ENCODE measurements at regions not wholly inside any gene's neighbourhood (a gene's known extent, or its start where the extent isn't known, plus 50 kb on each side); places are given as distances from the start of the nearest gene placed in this dataset.
A peak's percentile ranks its signal among the peaks of the same experiment; 100 is the strongest.

DNA sequence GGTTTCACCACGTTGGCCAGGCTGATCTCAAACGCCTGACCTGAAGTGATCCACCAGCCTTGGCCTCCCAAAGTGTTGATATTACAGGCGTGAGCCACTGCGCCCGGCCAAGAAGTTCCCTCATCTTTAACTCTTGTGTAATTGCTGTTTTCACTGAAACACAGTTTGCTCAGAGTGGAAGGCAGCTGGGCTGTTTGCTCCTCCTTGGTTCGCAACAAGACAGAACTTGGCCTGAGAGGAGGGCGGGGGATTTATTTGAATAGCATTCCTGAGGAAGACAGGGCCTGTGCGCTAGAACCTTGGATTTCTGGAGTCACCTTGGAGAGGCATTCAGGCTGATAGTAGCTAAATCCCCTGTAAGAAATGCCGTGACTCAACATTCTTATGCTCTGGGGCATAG is 226.7 kb upstream of the MCTP2 start:
- no peak for DNase-seq

- no peak for DNase-seq
These were observed 229.3 kb upstream of the MCTP2 start for GRCh38 chr15:94002041-94002440.

DNA sequence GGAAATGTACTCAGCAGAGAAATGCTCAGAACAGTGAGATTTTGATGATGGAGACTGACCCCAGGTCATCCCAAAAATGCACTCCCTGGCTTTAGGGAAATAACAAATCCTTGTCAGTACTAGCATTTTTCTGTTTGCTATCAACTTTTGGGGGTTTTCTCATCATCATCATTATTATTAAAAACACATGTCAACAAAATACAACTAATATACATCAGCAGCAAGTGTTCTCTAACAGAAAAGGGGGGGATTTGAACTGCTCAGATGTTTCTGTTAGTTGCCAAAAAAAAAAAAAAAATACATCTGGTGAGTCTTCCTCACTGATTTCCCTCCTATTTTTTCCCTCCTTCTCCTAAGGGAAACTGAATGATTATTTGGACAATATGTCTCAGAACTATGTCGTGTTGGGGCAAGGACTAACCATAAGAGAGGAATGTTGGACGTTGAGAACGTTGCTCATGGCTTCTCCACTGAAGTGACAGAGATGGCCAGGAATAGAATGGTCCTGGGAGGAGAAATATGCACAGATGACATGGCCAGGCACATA is 230.0 kb upstream of the MCTP2 start:
- no peak for DNase-seq

DNA sequence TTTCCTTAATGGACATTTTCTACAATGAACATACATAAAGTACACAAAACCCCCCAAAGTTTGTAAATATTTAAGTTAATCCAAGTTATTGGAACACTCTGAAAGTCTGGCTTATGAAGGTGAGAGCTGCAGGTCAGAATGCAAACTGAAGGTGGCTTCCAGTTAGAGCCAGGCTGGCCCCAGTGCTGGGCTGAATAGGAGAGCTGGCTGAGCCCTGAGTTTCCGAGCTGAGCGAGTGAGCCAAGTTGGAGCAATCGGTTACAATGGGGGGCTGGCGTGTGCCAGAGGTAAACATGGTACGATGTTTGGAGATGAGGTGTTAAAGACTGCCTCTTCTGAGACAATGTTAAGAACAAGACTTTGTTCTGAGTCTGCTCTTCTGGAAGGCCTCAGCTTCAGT is 230.8 kb upstream of the MCTP2 start:
- DNase-seq = no peak

DNA sequence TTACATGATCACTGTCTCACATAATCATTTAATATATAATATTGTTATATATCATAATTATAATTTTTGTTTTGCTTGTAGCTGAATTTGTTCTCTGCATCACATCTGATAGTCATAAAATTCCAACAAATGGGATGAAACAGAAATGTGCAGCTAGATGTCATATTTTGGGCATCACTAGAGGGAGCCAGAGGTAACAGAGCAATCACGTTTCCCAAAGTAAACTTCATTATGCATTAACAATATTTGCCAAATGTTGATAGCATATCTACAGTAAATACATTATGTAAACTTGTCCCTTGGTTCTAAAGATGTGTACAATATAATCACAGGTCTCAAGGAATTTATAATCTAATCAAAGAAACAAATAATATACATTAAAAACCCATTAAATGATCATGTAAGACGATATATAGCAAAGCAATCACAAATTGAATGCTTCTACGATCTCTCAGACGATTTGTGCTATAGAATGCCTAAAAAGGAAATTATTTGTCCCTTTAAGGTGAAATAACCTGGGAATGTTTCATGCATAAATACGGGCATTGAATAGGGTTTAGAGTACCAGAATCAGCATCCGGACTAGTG is 234.2 kb upstream of the MCTP2 start:
- no peak for DNase-seq

DNA sequence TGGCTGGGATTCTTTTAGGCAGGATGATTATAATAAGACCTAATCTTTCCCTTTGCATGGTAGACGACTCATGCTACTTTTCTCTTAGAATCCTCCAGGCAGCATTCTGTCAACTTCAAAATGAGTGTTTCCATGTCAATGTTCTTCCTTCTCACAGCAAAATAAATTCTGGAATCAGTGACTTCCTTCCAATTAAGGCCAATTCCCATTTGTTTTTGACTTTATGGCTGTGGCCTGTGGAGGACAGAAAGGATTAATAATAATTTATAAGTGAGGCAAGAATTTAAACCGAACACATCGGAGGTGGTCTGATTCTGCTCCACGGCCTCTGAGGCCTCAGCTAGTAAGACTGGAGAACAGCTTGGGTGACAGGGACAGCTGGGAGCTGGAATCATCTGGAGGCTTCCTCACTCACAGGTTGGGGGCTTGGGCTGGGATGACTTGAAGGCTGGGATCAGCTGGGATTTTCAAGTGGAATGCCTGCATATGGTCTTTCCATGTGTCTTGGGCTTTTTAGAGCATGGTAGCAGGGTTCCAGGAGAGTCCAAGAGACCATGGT is 241.8 kb upstream of the MCTP2 start:
- DNase-seq = no peak

DNA sequence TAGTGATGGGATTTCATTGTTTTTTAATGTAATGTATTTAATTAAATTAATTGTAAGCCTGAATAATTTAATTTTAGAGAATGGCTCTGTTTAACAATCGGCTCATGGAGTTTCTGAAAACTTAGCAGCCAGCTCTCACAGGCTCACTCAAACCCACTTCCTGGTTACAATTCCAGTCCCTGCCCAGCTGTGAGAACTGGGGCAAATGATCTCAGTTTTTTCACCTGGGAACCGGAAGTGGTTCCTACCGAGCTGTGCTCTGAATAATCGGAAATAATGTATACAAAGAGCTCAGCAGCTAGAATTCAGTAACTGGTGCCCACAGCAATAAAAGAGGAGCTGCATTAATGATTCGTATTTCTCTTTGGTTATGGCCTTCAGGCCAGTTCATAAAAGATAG is 244.3 kb upstream of the MCTP2 start:
- no peak for DNase-seq

GRCh38 chr15:93986400-93986984 is 244.9 kb upstream of the MCTP2 start:
- no peak for DNase-seq

DNA sequence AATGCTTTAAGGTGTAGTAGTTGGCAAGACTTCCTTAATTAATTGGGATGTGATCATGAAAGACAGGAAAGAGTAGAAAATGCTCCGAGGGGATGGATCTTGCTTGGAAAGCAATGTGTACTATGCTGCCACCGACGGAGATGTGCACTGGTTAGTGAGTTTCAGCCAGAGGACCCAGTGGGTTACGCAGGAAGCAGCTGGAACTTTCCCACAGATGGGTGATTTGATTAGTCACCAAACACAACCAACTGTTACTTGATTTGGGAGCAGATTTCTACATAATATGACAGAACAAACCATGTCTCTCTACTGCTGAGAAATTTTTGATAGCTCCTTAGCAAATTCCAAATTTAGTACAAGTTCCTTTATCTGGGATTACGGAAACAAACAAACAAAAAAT is 245.4 kb upstream of the MCTP2 start:
- no peak for DNase-seq

DNA sequence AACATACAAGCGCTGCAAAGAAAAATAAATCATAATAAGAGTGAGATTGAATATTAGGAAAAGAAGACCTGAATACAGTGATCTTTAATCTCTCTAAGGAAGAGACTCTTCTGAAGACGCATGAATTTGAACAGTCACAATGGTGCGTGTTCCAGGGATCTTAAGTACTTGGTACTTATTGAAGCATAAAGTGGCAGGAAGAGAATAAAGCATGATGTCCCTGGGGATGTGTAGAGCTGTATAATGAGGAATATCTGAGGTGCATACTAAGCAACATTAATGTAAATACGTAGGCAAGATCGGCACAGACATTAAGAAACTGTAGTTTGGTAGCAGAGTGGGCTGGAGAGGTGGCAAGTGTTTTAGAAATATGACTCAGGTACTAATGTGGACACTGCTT is 246.2 kb upstream of the MCTP2 start:
- DNase-seq = no peak

GRCh38 chr15:93983526-93983925 is 247.8 kb upstream of the MCTP2 start:
- DNase-seq = no peak

GRCh38 chr15:93982226-93982727 is 249.1 kb upstream of the MCTP2 start:
- peak; percentile 31 for DNase-seq

DNA sequence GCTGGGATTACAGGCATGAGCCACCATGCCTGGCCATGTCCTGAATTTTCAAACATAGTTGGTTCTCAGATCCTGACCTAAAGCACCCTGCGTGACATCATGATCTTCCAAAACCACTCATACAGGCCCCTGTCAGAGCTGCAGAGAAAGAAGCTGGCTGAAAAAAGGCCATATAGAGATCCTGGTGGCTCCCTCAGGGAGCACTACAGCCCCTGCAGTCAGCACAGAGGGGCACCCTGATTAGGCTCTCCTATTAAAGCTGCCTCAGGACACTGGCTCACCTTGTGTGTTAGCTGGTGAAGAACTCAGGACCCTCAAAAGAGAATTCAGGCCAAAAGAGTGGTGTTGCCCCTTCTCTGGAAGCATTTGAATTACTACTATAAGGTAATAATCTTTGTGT is 249.7 kb upstream of the MCTP2 start:
- no peak for DNase-seq

GRCh38 chr15:93980261-93980911 is 251.0 kb upstream of the MCTP2 start:
- DNase-seq = no peak

- peak; percentile 47 for DNase-seq
These were observed 256.4 kb upstream of the MCTP2 start for GRCh38 chr15:93974804-93975481.

- DNase-seq = no peak
These were observed 258.1 kb upstream of the MCTP2 start for GRCh38 chr15:93973287-93973686.

GRCh38 chr15:93968773-93969172 is 262.6 kb upstream of the MCTP2 start:
- DNase-seq = no peak

DNA sequence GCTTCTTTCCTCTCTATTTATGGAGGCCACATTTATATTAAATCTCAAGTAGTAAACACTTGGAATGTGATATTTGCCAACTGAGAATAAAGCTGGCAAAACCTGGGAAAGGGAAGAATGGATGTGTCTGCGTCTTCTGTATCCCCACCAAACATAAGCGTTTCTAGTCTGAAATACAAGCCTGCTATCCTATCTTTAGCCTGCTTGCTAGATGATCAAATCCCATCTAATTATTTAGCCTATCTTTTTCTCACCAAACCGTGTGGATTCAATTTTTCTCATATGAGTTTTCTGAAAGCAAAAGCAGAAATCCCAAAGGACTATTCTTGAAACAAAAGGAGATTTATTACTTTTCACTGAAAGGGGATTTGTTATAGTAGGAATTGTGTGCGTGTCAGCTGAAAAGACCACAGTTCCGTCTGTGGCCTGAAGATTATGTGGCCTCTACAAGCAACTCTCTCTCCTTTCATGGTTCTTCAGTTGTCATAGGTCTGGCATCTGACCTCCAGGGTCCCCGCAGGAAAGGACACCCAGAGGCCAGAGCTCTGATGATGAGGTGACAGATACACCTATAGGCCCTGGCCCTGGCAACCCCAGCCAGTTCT is 266.0 kb upstream of the MCTP2 start:
- DNase-seq = no peak

GRCh38 chr15:93954985-93955571 is 276.3 kb upstream of the MCTP2 start:
- no peak for DNase-seq

DNA sequence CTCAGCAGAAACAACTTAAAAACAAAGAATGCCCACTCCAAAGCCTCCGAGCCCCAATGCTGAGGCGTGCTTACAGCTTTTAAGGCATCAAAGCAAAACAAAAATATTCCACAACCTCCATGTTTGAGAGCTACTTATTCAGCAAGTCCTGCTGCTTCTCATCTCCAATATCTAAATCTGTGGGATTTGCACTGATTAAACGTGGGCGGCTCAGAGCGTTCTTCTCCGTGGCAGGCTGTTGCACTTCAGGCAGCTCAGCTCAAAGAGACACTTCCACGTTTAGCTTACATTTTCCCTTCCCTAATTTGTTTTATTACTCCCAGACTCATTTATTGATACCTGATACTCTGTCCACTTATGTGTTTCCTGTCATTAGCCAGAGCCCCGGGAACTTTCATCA is 282.6 kb upstream of the MCTP2 start:
- DNase-seq = no peak

- no peak for DNase-seq
These were observed 287.8 kb upstream of the MCTP2 start for GRCh38 chr15:93943586-93943985.

- no peak for DNase-seq
These were observed 289.1 kb upstream of the MCTP2 start for GRCh38 chr15:93942269-93942694.

All from renal pelvis (tissue), 1 donor.